Natural killer cell (primary cell): ENCODE measurements at regions not wholly inside any gene's neighbourhood (a gene's known extent, or its start where the extent isn't known, plus 50 kb on each side); places are given as distances from the start of the nearest gene placed in this dataset.
"Not testable (repeated sequence)": the region's sequence is repeated elsewhere in the genome, so short reads cannot be mapped to it uniquely, and the experiment has no call there.

ENCODE experiments used
- ATAC-seq, 3 donors: fragments of 150-1000 bp in 2 of 3; fragments of 200-7000 bp in 1 of 3; cut with Tn5 transposase; 1 replicate in 1 of 3; 2 replicates in 2 of 3; pipeline ENCODE4 v1.10.0; 2021; ENCODE audit warnings: mild to moderate bottlenecking in 2 of 3, moderate library complexity in 2 of 3
- DNase-seq, 2 donors: peaks; one replicate each; pipeline versions ENCODE4 v3.0.0 to v3.0.0-alpha.2; 2013 to 2021; ENCODE audit warnings: mixed read lengths in 1 of 2
- H3K27ac ChIP-seq: one replicate; pipeline ENCODE4 v1.5.1; 2013; ENCODE audit warnings: mild to moderate bottlenecking, low read length
- H3K27me3 ChIP-seq: one replicate; pipeline ENCODE4 v1.6.1; 2013; ENCODE audit warnings: low read length; ENCODE audit not compliant: control insufficient read depth, insufficient read depth
- H3K36me3 ChIP-seq: one replicate; pipeline ENCODE4 v1.6.1; 2013; ENCODE audit warnings: low read length; ENCODE audit not compliant: control insufficient read depth, insufficient read depth
- H3K4me1 ChIP-seq: one replicate; pipeline ENCODE4 v1.6.1; 2013; ENCODE audit warnings: low read length; ENCODE audit not compliant: control insufficient read depth, insufficient read depth
- H3K4me3 ChIP-seq: one replicate; pipeline ENCODE4 v1.5.1; 2013; ENCODE audit warnings: low read length
- H3K9me3 ChIP-seq: one replicate; pipeline ENCODE4 v1.6.1; 2013; ENCODE audit warnings: low read length; ENCODE audit not compliant: control insufficient read depth, insufficient read depth
- H3K27ac Mint-ChIP-seq, 2 donors: one replicate each; pipeline ENCODE4 v1.8.0; 2022; ENCODE audit warnings: mild to moderate bottlenecking in 2 of 2, mixed read lengths in 2 of 2, moderate library complexity in 1 of 2
- H3K27me3 Mint-ChIP-seq, 2 donors: one replicate each; pipeline ENCODE4 v1.8.0; 2022; ENCODE audit warnings: low read depth in 2 of 2, mixed read lengths in 2 of 2
- H3K36me3 Mint-ChIP-seq: one replicate; pipeline ENCODE4 v1.8.0; 2022; ENCODE audit warnings: mixed read lengths
- H3K4me1 Mint-ChIP-seq, 2 donors: one replicate each; pipeline ENCODE4 v1.8.0; 2022; ENCODE audit warnings: mixed read lengths in 2 of 2
- H3K4me3 Mint-ChIP-seq: one replicate; pipeline ENCODE4 v1.8.0; 2022; ENCODE audit warnings: mild to moderate bottlenecking, moderate library complexity, mixed read lengths
- H3K9me3 Mint-ChIP-seq, 2 donors: one replicate each; pipeline ENCODE4 v1.8.0; 2022; ENCODE audit warnings: mixed read lengths in 2 of 2
- CTCF ChIP-seq: fragments of 200-600 bp; IDR thresholded peaks from one replicate; pipeline ENCODE4 v1.8.0; 2022; ENCODE audit warnings: antibody characterized with exemption
- WGBS: methylation state at CpG from one replicate; pipeline ENCODE4 v1.1.7; 2013; ENCODE audit warnings: missing lambda C conversion rate; ENCODE audit not compliant: insufficient coverage; 5-methylcytosine and 5-hydroxymethylcytosine counted together
- intact Hi-C: fragments of 100-400 bp; cut with micrococcal nuclease; formaldehyde crosslinking; loops from one replicate; pipeline ENCODE4 v1.14.2; 2022

- H3K4me1 Mint-ChIP-seq: no peaks in the 10 kb centered on the region
- peaks cover 3 to 7% of the 10 kb centered on the region in 2 donors for H3K9me3 Mint-ChIP-seq
- H3K27ac Mint-ChIP-seq: no peak overlapping the region
- intact Hi-C loops: no loop called here
- ATAC-seq (no peak), DNase-seq (no peak)
- H3K36me3 ChIP-seq: no peaks in the 10 kb centered on the region
- H3K36me3 Mint-ChIP-seq: peaks cover 18% of the 10 kb centered on the region
- no peaks in the 10 kb centered on the region for H3K4me1 ChIP-seq
- WGBS: 93% methylated on average over 1 of the region's 1 CpG
- H3K27ac ChIP-seq: no peak overlapping the region
- no peaks in the 10 kb centered on the region for H3K27me3 ChIP-seq
- no peak for TF ChIP-seq CTCF
- H3K9me3 ChIP-seq: peaks cover 14% of the 10 kb centered on the region
- no peak overlapping the region for H3K4me3 ChIP-seq
- no peak overlapping the region for H3K4me3 Mint-ChIP-seq
- H3K27me3 Mint-ChIP-seq: no peaks in the 10 kb centered on the region
These were observed 95.1 kb downstream of the RPAP3 start for GRCh38 chr12:47610686-47611252.

GRCh38 chr12:47609806-47610205, 96.0 kb downstream of the RPAP3 start:
- Mint-ChIP-seq H3K4me1 (peaks cover 1 to 5% of the 10 kb centered on the region in 2 donors), H3K4me3 (no peak overlapping the region), H3K27ac (no peak overlapping the region), H3K27me3 (no peaks in the 10 kb centered on the region), H3K36me3 (peaks cover 16% of the 10 kb centered on the region), H3K9me3 (peaks cover 3 to 7% of the 10 kb centered on the region in 2 donors)
- Histone ChIP-seq H3K9me3 (peaks cover 14% of the 10 kb centered on the region), H3K4me1 (no peaks in the 10 kb centered on the region), H3K27ac (no peak overlapping the region), H3K36me3 (no peaks in the 10 kb centered on the region), H3K27me3 (no peaks in the 10 kb centered on the region), H3K4me3 (no peak overlapping the region)
- intact Hi-C loops: no loop called here
- TF ChIP-seq CTCF: no peak
- DNase-seq (no peak), ATAC-seq (no peak)
- WGBS: 94% methylated on average over 3 of the region's 3 CpGs

- not testable (repeated sequence) for DNase-seq
These were observed 97.2 kb downstream of the RPAP3 start for GRCh38 chr12:47608671-47609070.

GRCh38 chr12:47604221-47604873, 101.5 kb downstream of the RPAP3 start:
- Histone ChIP-seq H3K27ac (no peak overlapping the region), H3K27me3 (no peaks in the 10 kb centered on the region), H3K4me1 (no peaks in the 10 kb centered on the region), H3K4me3 (no peak overlapping the region), H3K36me3 (no peaks in the 10 kb centered on the region), H3K9me3 (peaks cover 6% of the 10 kb centered on the region)
- ATAC-seq (no peak), DNase-seq (no peak)
- Mint-ChIP-seq H3K4me3 (no peak overlapping the region), H3K27ac (no peak overlapping the region), H3K4me1 (peaks cover 5 to 9% of the 10 kb centered on the region in 2 donors), H3K36me3 (peaks cover 13% of the 10 kb centered on the region), H3K27me3 (no peaks in the 10 kb centered on the region), H3K9me3 (peaks cover 3 to 7% of the 10 kb centered on the region in 2 donors)
- no peak for TF ChIP-seq CTCF
- intact Hi-C loops: no loop called here
- WGBS: 89% methylated on average over 1 of the region's 1 CpG

More at GRCh38 chr12:47608671-47609070, 97.2 kb downstream of the RPAP3 start:
- WGBS: 54% methylated on average over 3 of the region's 4 CpGs
- H3K27ac Mint-ChIP-seq, H3K4me1 ChIP-seq, H3K27me3 ChIP-seq, H3K36me3 ChIP-seq, H3K4me3 Mint-ChIP-seq, H3K4me3 ChIP-seq, ATAC-seq, intact Hi-C loops, H3K4me1 Mint-ChIP-seq, H3K27ac ChIP-seq, H3K9me3 Mint-ChIP-seq, H3K27me3 Mint-ChIP-seq: not testable (repeated sequence)
- H3K36me3 Mint-ChIP-seq: peaks cover 13% of the 10 kb centered on the region
- peaks cover 14% of the 10 kb centered on the region for H3K9me3 ChIP-seq
